ENCODE measurements at regions not wholly inside any gene's neighbourhood (a gene's known extent, or its start where the extent isn't known, plus 50 kb on each side); places are given as distances from the start of the nearest gene placed in this dataset.

GRCh38 chr9:79924836-79925235 is 353.1 kb downstream of the TLE4 start:
- Histone ChIP-seq H3K79me2 (ENCODE audit: control insufficient read depth, insufficient read depth, low read length) (no peaks in the 10 kb centered on the region), H4K20me1 (replicated peaks; ENCODE audit: control insufficient read depth, insufficient read depth, low read length) (no peaks in the 10 kb centered on the region), H3K4me2 (ENCODE audit: insufficient read depth, low read length) (no peak overlapping the region), H3K36me3 (ENCODE audit: control insufficient read depth, insufficient read depth, low read length) (no peaks in the 10 kb centered on the region), H3K9me3 (replicated peaks; ENCODE audit: control insufficient read depth, insufficient read depth, low read depth, low read length) (no peaks in the 10 kb centered on the region), H3K27ac (ENCODE audit: extremely low read depth, low read depth, low read length) (no peak overlapping the region), H3K4me3 (no peak overlapping the region), H2AFZ (ENCODE audit: low read depth, low read length) (no peak overlapping the region), H3K9me1 (ENCODE audit: control insufficient read depth, insufficient read depth, low read length) (no peaks in the 10 kb centered on the region), H3K4me1 (replicated peaks in 1 of 2; ENCODE audit: control insufficient read depth in 2 of 2, insufficient read depth in 2 of 2, low read length in 2 of 2) (no peaks in the 10 kb centered on the region), H3K27me3 (ENCODE audit: control insufficient read depth in 2 of 2, insufficient read depth in 2 of 2, low read length in 2 of 2) (no peaks in the 10 kb centered on the region), H3K9ac (ENCODE audit: insufficient read depth in 1 of 2, low read depth in 2 of 2, low read length in 2 of 2) (no peak overlapping the region)
- CTCF ChIA-PET (ENCODE audit: low intra/inter-chr PET ratio) = no interaction called here
- DNase-seq (ENCODE audit: extremely low read depth in 1 of 4, low spot score in 3 of 4) (no peak), FAIRE-seq (no peak), ATAC-seq (no peak)
- in situ Hi-C loops (cut with MboI) = no loop called here
- intact Hi-C loops (cut with micrococcal nuclease) = no loop called here
- POLR2A ChIA-PET = no interaction called here
- no TSS peak for BruUV-seq (replicated peaks)
- WGBS (ENCODE audit: insufficient coverage, low coverage, missing lambda C conversion rate) = 0% methylated on average over 2 of the region's 2 CpGs
- TF ChIP-seq NRF1 (conservative IDR thresholded peaks at IDR 0.05 in 1 of 2, IDR thresholded peaks at IDR 0.05 in 1 of 2) (no peak), ZC3H11A (IDR thresholded peaks at IDR 0.05; ENCODE audit: low read depth, low read length) (no peak), BCL6 (CRISPR knock-in tag; IDR thresholded peaks at IDR 0.05) (no peak), SUPT5H (IDR thresholded peaks at IDR 0.05) (no peak), XRCC3 (IDR thresholded peaks at IDR 0.05) (no peak), ZNF407 (IDR thresholded peaks at IDR 0.05; ENCODE audit: low read depth) (no peak), ELK3 (CRISPR knock-in tag; IDR thresholded peaks at IDR 0.05) (no peak), ZNF165 (CRISPR knock-in tag; IDR thresholded peaks at IDR 0.05; ENCODE audit: borderline replicate concordance) (no peak), TRIM24 (IDR thresholded peaks at IDR 0.05) (no peak), TEAD2 (tag; IDR thresholded peaks at IDR 0.05) (no peak), ZFP30 (CRISPR knock-in tag; IDR thresholded peaks at IDR 0.05; ENCODE audit: borderline replicate concordance) (no peak), ZNF785 (CRISPR knock-in tag; IDR thresholded peaks at IDR 0.05) (no peak), ETV5 (CRISPR knock-in tag; IDR thresholded peaks at IDR 0.05; ENCODE audit: low read depth) (no peak), POU5F1 (IDR thresholded peaks at IDR 0.05; ENCODE audit: borderline replicate concordance, low read depth, low read length, partially characterized antibody) (no peak), KAT2B (IDR thresholded peaks at IDR 0.05; ENCODE audit: low read depth, low read length) (no peak), ETV6 (IDR thresholded peaks at IDR 0.05; ENCODE audit: borderline replicate concordance in 1 of 2, low read depth in 2 of 2, low read length in 1 of 2) (no peak), ETV6 (CRISPR knock-in tag; IDR thresholded peaks at IDR 0.05; ENCODE audit: borderline replicate concordance) (no peak), ZNF766 (CRISPR knock-in tag; conservative IDR thresholded peaks at IDR 0.05) (no peak)
